Ovary (tissue), 7 donors: ENCODE measurements at regions not wholly inside any gene's neighbourhood (a gene's known extent, or its start where the extent isn't known, plus 50 kb on each side); places are given as distances from the start of the nearest gene placed in this dataset.

Experiments
- DNase-seq, 5 donors: peaks; one replicate each; pipeline ENCODE4 v3.0.0-alpha.2; 2019 to 2020
- H3K27ac ChIP-seq, 2 donors: fragments of 200-600 bp; one replicate each; pipeline versions ENCODE4 v1.5.1 to v1.8.0; 2019 to 2022
- H3K27me3 ChIP-seq: fragments of 200-600 bp; one replicate; pipeline ENCODE4 v1.8.0; 2022
- H3K36me3 ChIP-seq: fragments of 200-600 bp; sonication (generic); one replicate; pipeline ENCODE4 v1.5.1; 2019
- H3K4me1 ChIP-seq: one replicate; pipeline ENCODE4 v1.8.1; 2013; ENCODE audit warnings: mild to moderate bottlenecking, moderate library complexity; ENCODE audit not compliant: insufficient read depth
- H3K4me3 ChIP-seq: fragments of 200-600 bp; sonication (generic); one replicate; pipeline ENCODE4 v1.5.1; 2017
- H3K9me3 ChIP-seq, 2 donors: fragments of 200-600 bp in 1 of 2; sonication (generic) in 1 of 2; one replicate each; pipeline versions ENCODE4 v1.5.1 to v1.8.1; 2013 to 2019; ENCODE audit warnings: mild to moderate bottlenecking in 1 of 2, moderate library complexity in 1 of 2
- CTCF ChIP-seq, 3 donors: fragments of 450-650 bp in 2 of 3; fragments of 200-600 bp in 1 of 3; IDR thresholded peaks; one replicate each; pipeline versions ENCODE4 v1.5.1 to v1.8.0; 2016 to 2022; ENCODE audit warnings: antibody characterized with exemption in 3 of 3, mild to moderate bottlenecking in 1 of 3
- EP300 ChIP-seq: sonication (generic); formaldehyde crosslinking; IDR thresholded peaks from one replicate; pipeline ENCODE4 v1.6.1; 2017; ENCODE audit warnings: antibody characterized with exemption
- POLR2A ChIP-seq: fragments of 450-650 bp; IDR thresholded peaks from one replicate; pipeline ENCODE4 v1.6.1; 2017; ENCODE audit warnings: antibody characterized with exemption, mild to moderate bottlenecking, moderate library complexity
- WGBS, 3 donors: extraction: QIAGEN DNeasy Blood & Tissue Kit in 1 of 3; methylation state at CpG; one replicate each; pipeline versions ENCODE4 v1.1.5 to v1.1.7; 2013 to 2017; 5-methylcytosine and 5-hydroxymethylcytosine counted together
- intact Hi-C, 4 donors: fragments of 100-400 bp; cut with DNase I; formaldehyde crosslinking; loops; one replicate each; pipeline versions ENCODE4 v1.11.0 to v1.15.1; 2022 to 2023
- donor health status: DM: no; HTN: no; CAD: no; lungs with moderate emphysema.
- donor health status: DM: no; HTN: no; CAD: no.
- donor health status: Bipolar disorder and iron deficiency.
- donor health status: DM: no; HTN: no; CAD: no.
- donor health status: DM: yes; HTN: yes; CAD: no.

- peaks cover 21% of the 10 kb centered on the region for H3K4me1 ChIP-seq
- TF ChIP-seq POLR2A (no peak), CTCF (IDR thresholded peaks at IDR 0.05) (no peak), EP300 (no peak)
- H3K36me3 ChIP-seq = no peaks in the 10 kb centered on the region
- H3K27me3 ChIP-seq = no peaks in the 10 kb centered on the region
- no peaks in the 10 kb centered on the region for H3K9me3 ChIP-seq
- intact Hi-C loops = loop anchor here in 1 of 4 donors (10.0 kb wide), 1 partner anchor 73 kb away; no protein-coding TSS in a partner anchor
- peak in 2 of 5 donors; percentile 23 to 25 for DNase-seq
- WGBS, 3 donors = 88 to 95% (median 92%) methylated on average over 16 of the region's 16 CpGs
- no peak overlapping the region for H3K4me3 ChIP-seq
- H3K27ac ChIP-seq = no peak overlapping the region
These were observed 144.9 kb upstream of the HAAO start for GRCh38 chr2:42937171-42937875.

- no peak overlapping the region for H3K27ac ChIP-seq
- intact Hi-C loops = loop anchor here in 1 of 4 donors (10.0 kb wide), 1 partner anchor 71 kb away; no protein-coding TSS in a partner anchor
- peaks cover 20% of the 10 kb centered on the region for H3K4me1 ChIP-seq
These were observed 143.6 kb upstream of the HAAO start for GRCh38 chr2:42935692-42936671.

GRCh38 chr2:42934580-42935186 lies 142.3 kb upstream of the HAAO start:
- H3K36me3 ChIP-seq = no peaks in the 10 kb centered on the region
- no peak overlapping the region for H3K27ac ChIP-seq
- WGBS, 3 donors = 83 to 86% (median 85%) methylated on average over 14 of the region's 14 CpGs
- H3K4me3 ChIP-seq = no peak overlapping the region
- TF ChIP-seq EP300 = no peak
- no peak for TF ChIP-seq CTCF (IDR thresholded peaks at IDR 0.05)
- TF ChIP-seq POLR2A = no peak
- intact Hi-C loops = loop anchor here in 1 of 4 donors (10.0 kb wide), 1 partner anchor 70 kb away; no protein-coding TSS in a partner anchor
- DNase-seq = peak in 1 of 5 donors; percentile 13
- H3K4me1 ChIP-seq = peaks cover 25% of the 10 kb centered on the region
- no peaks in the 10 kb centered on the region for H3K27me3 ChIP-seq
- no peaks in the 10 kb centered on the region for H3K9me3 ChIP-seq

More at GRCh38 chr2:42935692-42936671, 143.6 kb upstream of the HAAO start:
- Histone ChIP-seq H3K9me3 (no peaks in the 10 kb centered on the region), H3K27me3 (no peaks in the 10 kb centered on the region), H3K36me3 (no peaks in the 10 kb centered on the region), H3K4me3 (no peak overlapping the region)
- DNase-seq = peak in 2 of 5 donors; percentile 21 to 28
- WGBS, 3 donors = 70 to 77% (median 71%) methylated on average over 13 of the region's 13 CpGs
- no peak for TF ChIP-seq CTCF (IDR thresholded peaks at IDR 0.05)
- no peak for TF ChIP-seq POLR2A
- no peak for TF ChIP-seq EP300

GRCh38 chr2:42933824-42934254 lies 141.5 kb upstream of the HAAO start:
- peak in 1 of 5 donors; percentile 17 for DNase-seq
- Histone ChIP-seq H3K4me3 (no peak overlapping the region), H3K36me3 (no peaks in the 10 kb centered on the region), H3K4me1 (peaks cover 30% of the 10 kb centered on the region), H3K9me3 (no peaks in the 10 kb centered on the region), H3K27me3 (no peaks in the 10 kb centered on the region), H3K27ac (peak overlapping the region in 1 of 2 donors; percentile 15)
- WGBS, 3 donors = 81 to 82% (median 82%) methylated on average over 8 of the region's 8 CpGs
- intact Hi-C loops = loop anchor here in 1 of 4 donors (10.0 kb wide), 1 partner anchor 69 kb away; no protein-coding TSS in a partner anchor
- no peak for TF ChIP-seq EP300
- no peak for TF ChIP-seq POLR2A
- no peak for TF ChIP-seq CTCF (IDR thresholded peaks at IDR 0.05)
